Skeletal muscle tissue (tissue), 1 donor: ENCODE measurements at regions not wholly inside any gene's neighbourhood (a gene's known extent, or its start where the extent isn't known, plus 50 kb on each side); places are given as distances from the start of the nearest gene placed in this dataset. TPM values are rescaled to one million over a fixed set of nuclear protein-coding genes. Genes with fewer than 3 reads are reported as not detected.

Source experiments
- small RNA-seq: library from RNA; depleted of rRNA; stranded (forward); fragments of <200 nt; gene quantifications from one replicate; pipeline ENCODE3, GENCODE V24; 2014

Small RNA genes lying in the stretch of these regions (small RNA-seq; reads per million reads assigned to genes)
- gene Z82198.3: not detected
